B cell (primary cell): ENCODE measurements at regions not wholly inside any gene's neighbourhood (a gene's known extent, or its start where the extent isn't known, plus 50 kb on each side); places are given as distances from the start of the nearest gene placed in this dataset.

ENCODE experiments used
- ATAC-seq: fragments of 200-7000 bp; cut with Tn5 transposase; one replicate; pipeline ENCODE4 v1.10.0; 2021; ENCODE audit warnings: low read depth, mild to moderate bottlenecking, moderate number of reproducible peaks, moderate library complexity
- CTCF ChIA-PET: fragments of 350-600 bp; sonication (Branson Sonifier 250); formaldehyde crosslinking; loops from one replicate; lab custom pipeline; 2021; ENCODE audit warnings: antibody characterized with exemption, inconsistent platforms; lab: Charles Lee
- POLR2A ChIA-PET: fragments of 350-600 bp; sonication (Branson Sonifier 250); formaldehyde crosslinking; loops from one replicate; lab custom pipeline; 2021; ENCODE audit warnings: antibody characterized with exemption; lab: Charles Lee
- DNase-seq: peaks from one replicate; pipeline ENCODE4 v3.0.0; 2013
- H2AFZ ChIP-seq: 2 replicates; pipeline ENCODE4 v1.6.1; 2012; ENCODE audit warnings: mild to moderate bottlenecking, low read depth, low read length; ENCODE audit not compliant: insufficient read depth, poor library complexity, severe bottlenecking
- H3K27ac ChIP-seq, 2 donors: 1 replicate in 1 of 2; 2 replicates in 1 of 2; pipeline ENCODE4 v1.5.1; 2012 to 2013; ENCODE audit warnings: low read length in 2 of 2, mild to moderate bottlenecking in 2 of 2, moderate library complexity in 1 of 2
- H3K27me3 ChIP-seq, 4 experiments: fragments of 200-600 bp in 1 of 4; sonication (generic) in 1 of 4; replicated peaks in 1 of 4; 1 replicate in 2 of 4; 2 replicates in 2 of 4; pipeline versions ENCODE4 v1.6.1 to v1.7.0; 2013 to 2016; ENCODE audit warnings: low read length in 3 of 4, mild to moderate bottlenecking in 2 of 4, mixed read lengths in 1 of 4, moderate library complexity in 1 of 4; ENCODE audit not compliant: insufficient read depth in 4 of 4, control insufficient read depth in 3 of 4; ENCODE audit errors: control extremely low read depth in 1 of 4
- H3K36me3 ChIP-seq, 2 experiments: replicated peaks in 1 of 2; 1 replicate in 1 of 2; 2 replicates in 1 of 2; pipeline versions ENCODE4 v1.6.1 to v1.7.1; 2013; ENCODE audit warnings: low read length in 1 of 2; ENCODE audit not compliant: insufficient read depth in 2 of 2, control insufficient read depth in 1 of 2; ENCODE audit errors: control extremely low read depth in 1 of 2, extremely low read depth in 1 of 2
- H3K4me1 ChIP-seq, 2 donors: fragments of 200-600 bp in 1 of 2; sonication (generic) in 1 of 2; 1 replicate in 1 of 2; 2 replicates in 1 of 2; pipeline versions ENCODE4 v1.5.1 to v1.6.1; 2013 to 2017; ENCODE audit warnings: low read length in 2 of 2; ENCODE audit not compliant: control insufficient read depth in 2 of 2, insufficient read depth in 2 of 2
- H3K4me2 ChIP-seq: replicated peaks from 2 replicates; pipeline ENCODE3; 2012; ENCODE audit warnings: mild to moderate bottlenecking, low read depth, low read length; ENCODE audit not compliant: poor library complexity, severe bottlenecking
- H3K4me3 ChIP-seq, 5 experiments: fragments of 200-600 bp in 1 of 5; sonication (generic) in 1 of 5; 1 replicate in 3 of 5; 2 replicates in 2 of 5; pipeline versions ENCODE4 v1.5.1 to v1.7.0; 2011 to 2016; ENCODE audit warnings: low read length in 4 of 5, mild to moderate bottlenecking in 4 of 5, low read depth in 2 of 5, control low read depth in 1 of 5, moderate library complexity in 1 of 5; ENCODE audit not compliant: insufficient read depth in 1 of 5; ENCODE audit errors: control extremely low read depth in 1 of 5, extremely low read depth in 1 of 5
- H3K79me2 ChIP-seq: fragments of 200-600 bp; sonication (generic); one replicate; pipeline ENCODE4 v1.6.0; 2016; ENCODE audit warnings: low read length; ENCODE audit not compliant: control insufficient read depth, insufficient read depth
- H3K9ac ChIP-seq: fragments of 200-600 bp; sonication (generic); 2 replicates; pipeline ENCODE4 v1.6.1; 2017; ENCODE audit warnings: mild to moderate bottlenecking, low read length, moderate library complexity
- H3K9me3 ChIP-seq, 3 donors: one replicate each; pipeline versions ENCODE4 v1.6.1 to v1.7.1; 2013; ENCODE audit warnings: low read length in 2 of 3; ENCODE audit not compliant: control insufficient read depth in 2 of 3, insufficient read depth in 1 of 3; ENCODE audit errors: control extremely low read depth in 1 of 3
- H4K20me1 ChIP-seq: 2 replicates; pipeline ENCODE4 v1.6.0; 2012; ENCODE audit warnings: mild to moderate bottlenecking, low read length; ENCODE audit not compliant: insufficient read depth, control insufficient read depth, poor library complexity, severe bottlenecking
- H3K27ac Mint-ChIP-seq: one replicate; pipeline ENCODE4 v1.8.0; 2021; ENCODE audit warnings: mixed read lengths
- H3K27me3 Mint-ChIP-seq: one replicate; pipeline ENCODE4 v1.8.0; 2021; ENCODE audit warnings: mixed read lengths
- H3K4me1 Mint-ChIP-seq: one replicate; pipeline ENCODE4 v1.8.0; 2021; ENCODE audit warnings: mixed read lengths
- H3K4me3 Mint-ChIP-seq: one replicate; pipeline ENCODE4 v1.8.0; 2021; ENCODE audit warnings: mixed read lengths
- H3K9me3 Mint-ChIP-seq: one replicate; pipeline ENCODE4 v1.8.0; 2022; ENCODE audit warnings: mixed read lengths; ENCODE audit not compliant: insufficient read depth
- CTCF ChIP-seq: fragments of 200-600 bp; IDR thresholded peaks from one replicate; pipeline ENCODE4 v1.8.0; 2022; ENCODE audit warnings: antibody characterized with exemption, mild to moderate bottlenecking
- EZH2 ChIP-seq: IDR thresholded peaks from 2 replicates; pipeline ENCODE4 v1.6.1; 2012; ENCODE audit warnings: borderline replicate concordance, low read depth, mild to moderate bottlenecking, moderate library complexity, low read length; ENCODE audit not compliant: insufficient read depth, poor library complexity, severe bottlenecking
- WGBS: methylation state at CpG from one replicate; pipeline ENCODE4 v1.1.5; 2013; ENCODE audit warnings: missing lambda C conversion rate; ENCODE audit not compliant: insufficient coverage; 5-methylcytosine and 5-hydroxymethylcytosine counted together
- intact Hi-C: fragments of 100-400 bp; cut with micrococcal nuclease; formaldehyde crosslinking; loops from one replicate; pipeline ENCODE4 v1.10.0; 2022

- H3K9me3 ChIP-seq: peaks cover 0 to 5% (median 1%) of the 10 kb centered on the region in 3 donors
- Mint-ChIP-seq H3K27ac (no peak overlapping the region), H3K27me3 (no peaks in the 10 kb centered on the region), H3K4me3 (no peak overlapping the region), H3K4me1 (no peaks in the 10 kb centered on the region), H3K9me3 (no peaks in the 10 kb centered on the region)
- no peak overlapping the region for H3K4me2 ChIP-seq
- TF ChIP-seq CTCF (no peak), EZH2 (no peak)
- POLR2A ChIA-PET: no interaction called here
- CTCF ChIA-PET: no interaction called here
- no peaks in the 10 kb centered on the region for H3K27me3 ChIP-seq
- H3K27ac ChIP-seq: no peak overlapping the region
- no peaks in the 10 kb centered on the region for H3K36me3 ChIP-seq
- H3K9ac ChIP-seq: no peak overlapping the region
- H4K20me1 ChIP-seq: no peaks in the 10 kb centered on the region
- H3K4me3 ChIP-seq: no peak overlapping the region
- no peak overlapping the region for H2AFZ ChIP-seq
- H3K79me2 ChIP-seq: no peaks in the 10 kb centered on the region
- no peak for DNase-seq
- ATAC-seq: no peak
- intact Hi-C loops: no loop called here
- WGBS: no CpG with 5 or more reads among the region's 1 CpG
- H3K4me1 ChIP-seq: no peaks in the 10 kb centered on the region
Measured at GRCh38 chr14:85142982-85143381, 387.0 kb upstream of the FLRT2 start.

GRCh38 chr14:85146779-85147178, 383.2 kb upstream of the FLRT2 start:
- no peak overlapping the region for H3K4me3 Mint-ChIP-seq
- DNase-seq (no peak), ATAC-seq (no peak)
- WGBS: 80% methylated on average over 2 of the region's 3 CpGs
- Histone ChIP-seq H2AFZ (no peak overlapping the region), H3K27me3 (no peaks in the 10 kb centered on the region), H4K20me1 (no peaks in the 10 kb centered on the region), H3K9ac (no peak overlapping the region), H3K36me3 (no peaks in the 10 kb centered on the region), H3K4me2 (no peak overlapping the region), H3K79me2 (no peaks in the 10 kb centered on the region), H3K9me3 (peaks cover 0 to 9% (median 0%) of the 10 kb centered on the region in 3 donors), H3K4me3 (no peak overlapping the region), H3K4me1 (no peaks in the 10 kb centered on the region), H3K27ac (no peak overlapping the region)
- TF ChIP-seq CTCF: no peak
- TF ChIP-seq EZH2: no peak
- intact Hi-C loops: no loop called here
- H3K9me3 Mint-ChIP-seq: peaks cover 4% of the 10 kb centered on the region
- ChIA-PET CTCF (no interaction called here), POLR2A (no interaction called here)
- no peaks in the 10 kb centered on the region for H3K4me1 Mint-ChIP-seq
- H3K27ac Mint-ChIP-seq: no peak overlapping the region
- no peaks in the 10 kb centered on the region for H3K27me3 Mint-ChIP-seq
